HCT116 (cell line): ENCODE measurements at regions not wholly inside any gene's neighbourhood (a gene's known extent, or its start where the extent isn't known, plus 50 kb on each side); places are given as distances from the start of the nearest gene placed in this dataset.

Experiments
- ATAC-seq: fragments of 200-7000 bp; cut with Tn5 transposase; 2 replicates; pipeline ENCODE4 v1.9.1; 2020; ENCODE audit warnings: mild to moderate bottlenecking, moderate library complexity
- BruUV-seq: library from RNA; stranded (reverse); fragments of 400-500 nt; replicated peaks from 2 replicates; lab custom pipeline; 2021; lab: Mats Ljungman, UMichigan
- CTCF ChIA-PET: fragments of 300-600 bp; sonication (Branson Sonifier 250); formaldehyde crosslinking; loops from one replicate; lab custom pipeline; 2021; ENCODE audit warnings: antibody characterized with exemption; lab: Charles Lee
- POLR2A ChIA-PET: fragments of 300-600, 350-600 bp; sonication (Branson Sonifier 250); formaldehyde crosslinking; loops from one replicate; lab custom pipeline; 2021; ENCODE audit warnings: antibody characterized with exemption; lab: Charles Lee
- RAD21 ChIA-PET, 2 experiments: fragments of 300-600 bp; sonication (Branson Sonifier 250); formaldehyde crosslinking; loops; one replicate each; lab custom pipeline; 2023; ENCODE audit warnings: low total read pairs in 2 of 2; ENCODE audit not compliant: uncharacterized antibody in 2 of 2, unreplicated experiment in 2 of 2, low non-redundant PET in 1 of 2; lab: Charles Lee
- DNase-seq: peaks from one replicate; pipeline ENCODE4 v3.0.0-alpha.2; 2010; ENCODE audit warnings: low read depth, low spot score
- H2AFZ ChIP-seq: fragments of 200-600 bp; shearing (Covaris generic), sonication (generic); 2 replicates; pipeline ENCODE4 v1.6.1; 2017; ENCODE audit warnings: low read depth, mixed run types, mixed read lengths, antibody characterized with exemption, low read length; ENCODE audit not compliant: poor library complexity, severe bottlenecking
- H3K27ac ChIP-seq: 2 replicates; pipeline ENCODE4 v1.5.1; 2012; ENCODE audit warnings: low read depth, low read length
- H3K27me3 ChIP-seq: fragments of 200-600 bp; sonication (generic); 2 replicates; pipeline ENCODE4 v1.6.1; 2016; ENCODE audit warnings: mixed run types, low read length, mixed read lengths; ENCODE audit not compliant: insufficient read depth
- H3K36me3 ChIP-seq, 2 experiments: fragments of 200-500 bp in 1 of 2; fragments of 200-600 bp in 1 of 2; sonication (Bioruptor generic) in 1 of 2; sonication (generic) in 1 of 2; 2 replicates each; pipeline versions ENCODE4 v1.5.1 to v1.6.1; 2014 to 2016; ENCODE audit warnings: low read length in 2 of 2, inconsistent platforms in 1 of 2, mixed read lengths in 1 of 2, mixed run types in 1 of 2; ENCODE audit not compliant: insufficient read depth in 2 of 2, control insufficient read depth in 1 of 2
- H3K4me1 ChIP-seq, 2 experiments: fragments of 200-600 bp in 1 of 2; sonication (generic) in 1 of 2; 2 replicates each; pipeline versions ENCODE4 v1.5.1 to v1.6.1; 2012 to 2017; ENCODE audit warnings: low read length in 2 of 2, inconsistent platforms in 1 of 2, mild to moderate bottlenecking in 1 of 2, mixed read lengths in 1 of 2, mixed run types in 1 of 2, moderate library complexity in 1 of 2; ENCODE audit not compliant: insufficient read depth in 2 of 2, control insufficient read depth in 1 of 2
- H3K4me2 ChIP-seq: fragments of 200-600 bp; sonication (generic); 2 replicates; pipeline ENCODE4 v1.6.1; 2017; ENCODE audit warnings: mixed run types, low read length, mixed read lengths
- H3K4me3 ChIP-seq, 2 experiments: fragments of 200-600 bp in 1 of 2; sonication (generic) in 1 of 2; replicated peaks in 1 of 2; 2 replicates each; pipeline ENCODE4 v1.5.1; 2011 to 2016; ENCODE audit warnings: low read length in 2 of 2, control low read depth in 1 of 2, low read depth in 1 of 2, mild to moderate bottlenecking in 1 of 2, mixed read lengths in 1 of 2, mixed run types in 1 of 2
- H3K79me2 ChIP-seq: fragments of 200-600 bp; sonication (generic); 2 replicates; pipeline ENCODE4 v1.6.1; 2017; ENCODE audit warnings: mild to moderate bottlenecking, mixed run types, low read length, moderate library complexity, mixed read lengths; ENCODE audit not compliant: insufficient read depth
- H3K9ac ChIP-seq: fragments of 200-600 bp; sonication (generic); 2 replicates; pipeline ENCODE4 v1.6.1; 2016; ENCODE audit warnings: low read length, mixed read lengths
- H3K9me2 ChIP-seq: fragments of 200-600 bp; sonication (generic), shearing (Covaris generic); 2 replicates; pipeline ENCODE4 v1.6.1; 2017; ENCODE audit warnings: mixed run types, mild to moderate bottlenecking, moderate library complexity; ENCODE audit not compliant: insufficient read depth
- H3K9me3 ChIP-seq, 2 experiments: fragments of 200-500 bp in 1 of 2; fragments of 200-600 bp in 1 of 2; sonication (Bioruptor generic) in 1 of 2; sonication (generic) in 1 of 2; 2 replicates each; pipeline ENCODE4 v1.6.1; 2014 to 2017; ENCODE audit warnings: low read length in 2 of 2, mixed read lengths in 2 of 2, inconsistent platforms in 1 of 2, low read depth in 1 of 2, mild to moderate bottlenecking in 1 of 2, mixed run types in 1 of 2, moderate library complexity in 1 of 2; ENCODE audit not compliant: control insufficient read depth in 1 of 2, insufficient read depth in 1 of 2
- H4K20me1 ChIP-seq: fragments of 200-600 bp; sonication (generic), shearing (Covaris generic); 2 replicates; pipeline ENCODE4 v1.6.1; 2017; ENCODE audit warnings: mixed run types, mild to moderate bottlenecking, moderate library complexity; ENCODE audit not compliant: insufficient read depth
- CEBPB ChIP-seq: IDR thresholded peaks from 2 replicates; pipeline ENCODE4 v1.6.1; 2012; ENCODE audit warnings: low read depth
- CTCF ChIP-seq, 3 experiments: fragments of 200-600 bp in 1 of 3; sonication (generic) in 1 of 3; IDR thresholded peaks in 2 of 3; conservative IDR thresholded peaks in 1 of 3; 2 replicates each; pipeline ENCODE4 v1.5.1; 2012 to 2017; ENCODE audit warnings: low read depth in 2 of 3, low read length in 2 of 3, antibody characterized with exemption in 1 of 3, borderline replicate concordance in 1 of 3, control low read depth in 1 of 3, mild to moderate bottlenecking in 1 of 3, mixed read lengths in 1 of 3, mixed run types in 1 of 3, moderate library complexity in 1 of 3; ENCODE audit not compliant: insufficient read depth in 1 of 3
- EGR1 ChIP-seq: IDR thresholded peaks from 2 replicates; pipeline ENCODE4 v1.6.1; 2012; ENCODE audit warnings: low read depth
- ELF1 ChIP-seq: IDR thresholded peaks from 2 replicates; pipeline ENCODE4 v1.6.1; 2012; ENCODE audit warnings: low read depth, borderline replicate concordance
- FOSL1 ChIP-seq: IDR thresholded peaks from 2 replicates; pipeline ENCODE4 v1.6.1; 2012; ENCODE audit warnings: low read depth
- MAX ChIP-seq: IDR thresholded peaks from 2 replicates; pipeline ENCODE4 v1.6.1; 2012
- POLR2A ChIP-seq: IDR thresholded peaks from 2 replicates; pipeline ENCODE4 v1.7.0; 2011; ENCODE audit warnings: borderline replicate concordance; ENCODE audit not compliant: insufficient read depth, insufficient read length; ENCODE audit errors: extremely low read depth
- SIN3A ChIP-seq: IDR thresholded peaks from 2 replicates; pipeline ENCODE4 v1.6.1; 2012; ENCODE audit warnings: low read depth
- SP1 ChIP-seq: IDR thresholded peaks from 2 replicates; pipeline ENCODE4 v1.6.1; 2012; ENCODE audit warnings: low read depth
- SRF ChIP-seq: IDR thresholded peaks from 2 replicates; pipeline ENCODE4 v1.6.1; 2012; ENCODE audit warnings: low read depth
- TCF7L2 ChIP-seq: IDR thresholded peaks from 2 replicates; pipeline ENCODE4 v1.7.0; 2011; ENCODE audit warnings: borderline replicate concordance, inconsistent platforms; ENCODE audit not compliant: insufficient read depth, insufficient read length; ENCODE audit errors: extremely low read depth
- ZBTB33 ChIP-seq: IDR thresholded peaks from 2 replicates; pipeline ENCODE4 v1.6.1; 2011; ENCODE audit warnings: mild to moderate bottlenecking, low read length, moderate library complexity; ENCODE audit not compliant: insufficient replicate concordance; ENCODE audit errors: extremely low read depth
- ZNF274 ChIP-seq: fragments of 200-500 bp; sonication (Bioruptor generic); IDR thresholded peaks from 2 replicates; pipeline ENCODE4 v1.6.1; 2014; ENCODE audit warnings: mild to moderate bottlenecking, low read depth, low read length, inconsistent platforms
- intact Hi-C: fragments of 100-400 bp; cut with micrococcal nuclease; formaldehyde crosslinking; loops from 2 replicates; pipeline ENCODE4 v1.10.0; 2022

- TF ChIP-seq SRF (no peak), POLR2A (no peak), MAX (no peak), ELF1 (no peak)
These were observed 70.9 kb upstream of the PLA2G4A start (continued) for GRCh38 chr1:186757851-186758250.

- POLR2A ChIA-PET: no interaction called here
- CTCF ChIA-PET: no interaction called here
- no peak for DNase-seq
These were observed 74.1 kb upstream of the PLA2G4A start for GRCh38 chr1:186754542-186755145.

More at GRCh38 chr1:186754542-186755145, 74.1 kb upstream of the PLA2G4A start:
- H3K9me3 ChIP-seq: no peaks in the 10 kb centered on the region
- intact Hi-C loops: no loop called here
- H3K27me3 ChIP-seq: no peaks in the 10 kb centered on the region
- TF ChIP-seq ELF1 (no peak), ZBTB33 (no peak), FOSL1 (no peak), EGR1 (no peak), SIN3A (no peak), ZNF274 (no peak), TCF7L2 (no peak), CTCF (IDR thresholded peaks at IDR 0.05 in 2 of 3, conservative IDR thresholded peaks at IDR 0.05 in 1 of 3; ENCODE audit: borderline replicate concordance in 1 of 3, insufficient read depth in 1 of 3, low read depth in 2 of 3, low read length in 2 of 3) (no peak), SP1 (no peak), CEBPB (no peak)
- H3K36me3 ChIP-seq: no peaks in the 10 kb centered on the region
- H3K9ac ChIP-seq: no peak overlapping the region
- BruUV-seq: no TSS peak
- H3K79me2 ChIP-seq: no peaks in the 10 kb centered on the region
- no peak for ATAC-seq
- no peaks in the 10 kb centered on the region for H3K4me1 ChIP-seq
- H3K27ac ChIP-seq: no peak overlapping the region
- H2AFZ ChIP-seq: no peak overlapping the region
- H4K20me1 ChIP-seq: no peaks in the 10 kb centered on the region
- no peaks in the 10 kb centered on the region for H3K9me2 ChIP-seq
- H3K4me2 ChIP-seq: no peak overlapping the region
- no peak overlapping the region for H3K4me3 ChIP-seq
- RAD21 ChIA-PET: no interaction called here
